HG02885 (cell line): ENCODE measurements at regions not wholly inside any gene's neighbourhood (a gene's known extent, or its start where the extent isn't known, plus 50 kb on each side); places are given as distances from the start of the nearest gene placed in this dataset.
A peak's percentile ranks its signal among the peaks of the same experiment; 100 is the strongest.

Experiments
- ATAC-seq: cut with Tn5 transposase; IDR thresholded peaks from one replicate; pipeline ENCODE4 v1.9.1; 2021; ENCODE audit warnings: mild to moderate bottlenecking; ENCODE audit not compliant: unreplicated experiment, poor library complexity

DNA sequence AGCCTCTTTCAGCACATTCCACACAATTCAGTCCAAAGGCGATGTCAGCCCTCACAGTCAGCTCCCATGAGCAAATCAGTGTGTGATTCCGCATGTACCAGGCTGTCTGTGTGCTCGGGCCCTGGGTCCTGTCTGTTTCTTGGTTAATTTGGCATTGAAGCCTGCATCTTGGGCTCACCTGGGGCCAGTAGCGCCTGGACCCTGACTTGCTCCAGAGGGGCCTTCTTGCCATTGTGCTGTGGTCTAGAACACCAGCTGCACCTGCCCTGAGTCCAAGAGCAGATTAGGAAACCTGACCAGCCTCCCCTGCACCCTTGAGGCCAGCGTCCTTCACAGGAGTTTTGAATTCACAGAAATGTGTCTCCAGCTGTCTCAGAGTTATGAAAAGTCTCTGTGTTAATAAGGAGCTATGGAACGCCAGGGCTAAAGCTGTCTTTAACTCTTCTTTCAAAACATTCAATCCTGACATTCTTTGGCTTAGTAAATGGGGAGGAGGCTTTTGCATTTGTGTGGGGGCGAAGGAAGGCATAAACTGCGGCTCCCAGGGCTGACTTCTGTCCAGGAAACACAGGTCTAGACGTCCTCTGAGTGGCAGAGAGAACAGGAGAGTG lies 102.2 kb downstream of the ARF6 start:
- no peak for ATAC-seq

DNA sequence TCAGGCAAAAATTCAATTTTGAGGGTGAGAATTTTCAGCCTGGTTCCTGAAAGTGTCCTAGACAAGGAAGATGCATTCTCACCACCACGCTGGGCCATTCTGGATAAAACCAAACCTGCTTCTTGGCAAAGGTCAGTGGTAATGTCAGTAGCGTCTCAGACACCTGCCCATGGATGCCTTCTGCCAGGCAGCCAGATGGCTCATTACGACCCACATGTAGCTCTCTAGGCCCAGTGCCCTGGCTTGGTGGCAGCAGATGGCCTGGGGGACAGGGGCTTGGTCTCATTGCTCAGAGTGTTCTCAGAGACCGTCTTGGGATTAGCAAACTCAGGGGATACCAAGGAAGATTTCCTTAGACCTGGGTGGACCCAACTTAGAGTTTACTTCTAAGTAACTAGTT lies 105.1 kb downstream of the ARF6 start:
- no peak for ATAC-seq

GRCh38 chr14:49999146-49999761 lies 106.4 kb downstream of the ARF6 start:
- ATAC-seq: peak; percentile 67

DNA sequence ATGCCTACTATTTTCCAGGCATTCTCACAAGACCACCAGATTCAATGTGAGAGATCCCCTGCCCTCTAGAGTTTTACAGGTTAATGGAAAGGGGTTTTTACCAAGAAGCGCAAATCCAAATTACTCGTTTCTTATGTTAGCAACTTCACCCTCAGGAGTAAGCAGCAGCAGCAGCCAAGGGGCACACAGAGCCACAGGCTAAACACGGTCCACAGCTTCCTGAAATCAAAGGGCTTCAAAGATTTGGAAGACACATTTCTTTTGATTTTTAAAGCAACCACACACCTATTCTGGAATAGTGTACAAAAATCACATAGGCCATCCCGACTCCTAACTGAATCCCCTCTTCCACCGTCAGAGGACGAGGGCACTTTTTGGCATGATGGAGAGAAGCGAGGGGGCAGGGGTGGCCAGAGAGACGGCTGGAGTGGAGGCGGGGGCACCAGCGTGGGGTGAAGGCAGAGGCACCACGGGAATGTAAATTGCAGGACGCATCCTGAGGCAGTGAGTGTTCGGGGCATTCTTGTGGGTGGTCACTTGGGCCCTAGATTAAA lies 107.0 kb downstream of the ARF6 start:
- no peak for ATAC-seq

DNA sequence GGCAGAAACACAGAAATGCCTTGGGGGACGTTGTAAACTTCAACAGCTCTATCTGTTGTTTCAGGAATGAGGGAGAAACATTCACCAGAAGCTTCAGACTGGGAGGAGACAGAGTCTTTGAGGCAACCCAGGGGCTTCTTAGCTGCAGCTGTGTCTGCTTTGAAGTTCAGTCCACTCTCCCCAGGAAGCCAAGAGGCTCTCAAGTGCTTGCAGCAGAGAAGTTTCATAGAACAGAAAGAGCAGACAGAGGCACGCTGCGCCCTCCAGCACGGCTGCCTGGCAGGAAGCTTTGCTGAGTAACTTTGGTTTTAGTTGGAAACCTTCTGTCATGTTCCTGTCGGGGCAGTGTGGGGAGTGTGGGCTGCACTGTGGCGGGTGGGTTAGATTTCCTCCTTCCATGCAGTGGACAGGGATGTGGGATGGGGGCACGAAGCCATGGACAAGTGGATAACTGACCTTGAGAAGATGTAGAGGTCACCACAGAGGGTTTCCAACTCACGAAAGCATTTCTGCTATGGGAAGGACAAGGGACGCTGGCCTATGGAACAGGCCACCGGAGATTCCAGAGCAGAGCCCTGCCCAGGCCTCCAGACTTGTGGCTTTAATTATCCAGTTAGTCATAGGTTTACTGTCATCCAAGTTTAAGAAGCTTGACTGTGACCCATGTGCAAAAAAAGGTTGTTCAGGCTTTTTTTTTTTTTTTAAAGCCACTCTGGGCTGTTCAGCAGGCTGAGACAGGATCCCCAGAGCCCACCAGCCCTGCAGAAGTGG lies 107.7 kb downstream of the ARF6 start:
- no peak for ATAC-seq

DNA sequence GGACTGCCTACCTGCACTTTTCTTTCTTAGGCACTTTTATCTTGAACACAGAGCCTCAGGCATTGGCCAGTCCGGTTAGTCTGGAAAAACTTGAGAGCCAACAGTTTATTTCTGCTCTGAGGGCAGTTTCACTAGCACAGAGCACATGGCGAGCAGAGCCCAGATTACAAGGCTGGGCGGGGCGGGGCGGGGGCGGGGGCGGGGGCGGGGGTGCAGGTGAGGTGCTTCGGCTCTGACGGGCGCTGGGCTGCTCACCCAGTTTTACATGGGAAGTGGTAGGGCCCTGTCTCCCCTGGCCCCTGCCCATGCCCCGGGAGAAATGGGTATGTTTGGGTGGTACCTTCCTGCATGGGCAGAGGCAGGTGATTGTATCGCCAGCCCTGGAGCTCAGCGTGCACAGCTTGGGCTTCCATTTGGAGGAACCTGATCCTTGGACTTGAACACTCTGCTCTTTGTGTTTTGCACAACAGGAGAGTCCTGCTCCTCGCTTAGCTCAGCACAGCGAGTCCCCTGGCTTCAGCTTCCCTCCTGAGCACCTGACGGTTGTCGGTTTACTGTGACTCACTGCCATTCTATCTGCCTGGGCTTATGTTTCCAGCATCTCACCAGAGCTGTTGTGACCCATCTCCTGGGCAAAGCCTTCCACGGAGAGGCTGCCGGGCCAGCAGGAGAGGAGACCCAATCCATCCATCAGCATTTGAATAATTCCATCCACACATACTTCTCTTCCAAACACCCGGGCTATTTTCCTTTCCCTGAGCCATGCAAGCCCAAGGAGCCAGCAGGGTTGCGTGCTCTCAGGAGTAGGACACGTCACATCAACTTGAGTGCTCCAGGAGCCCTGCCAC lies 108.5 kb downstream of the ARF6 start:
- peak; percentile 15 for ATAC-seq

- peak; percentile 37 for ATAC-seq
Measured at GRCh38 chr14:50001999-50002925, 109.4 kb downstream of the ARF6 start.

GRCh38 chr14:50002926-50003212 lies 110.0 kb downstream of the ARF6 start:
- no peak for ATAC-seq

- ATAC-seq: peak; percentile 43
Measured at GRCh38 chr14:50003213-50004021, 110.5 kb downstream of the ARF6 start.

DNA sequence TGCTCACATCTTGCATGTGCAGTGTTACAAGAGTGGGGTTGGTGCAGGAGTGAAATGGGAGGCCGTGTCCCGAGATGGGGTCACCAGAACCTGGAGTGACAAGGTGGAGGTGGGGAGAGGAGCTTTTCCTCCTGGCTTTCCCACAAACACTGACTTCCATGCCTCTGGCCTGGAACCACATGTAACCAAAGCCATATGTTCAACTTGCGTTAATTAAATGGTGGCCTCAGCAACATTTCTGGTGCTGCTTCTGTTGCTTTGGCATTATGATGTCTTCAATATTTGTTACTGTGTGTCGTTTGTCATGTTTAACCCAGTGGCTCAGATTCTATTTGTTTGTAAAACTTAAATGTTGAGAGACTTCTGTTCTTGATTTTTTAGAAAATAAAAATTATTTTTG lies 110.2 kb downstream of the VCPKMT start:
- ATAC-seq: no peak

GRCh38 chr14:50007123-50007903 lies 109.1 kb downstream of the VCPKMT start:
- no peak for ATAC-seq

DNA sequence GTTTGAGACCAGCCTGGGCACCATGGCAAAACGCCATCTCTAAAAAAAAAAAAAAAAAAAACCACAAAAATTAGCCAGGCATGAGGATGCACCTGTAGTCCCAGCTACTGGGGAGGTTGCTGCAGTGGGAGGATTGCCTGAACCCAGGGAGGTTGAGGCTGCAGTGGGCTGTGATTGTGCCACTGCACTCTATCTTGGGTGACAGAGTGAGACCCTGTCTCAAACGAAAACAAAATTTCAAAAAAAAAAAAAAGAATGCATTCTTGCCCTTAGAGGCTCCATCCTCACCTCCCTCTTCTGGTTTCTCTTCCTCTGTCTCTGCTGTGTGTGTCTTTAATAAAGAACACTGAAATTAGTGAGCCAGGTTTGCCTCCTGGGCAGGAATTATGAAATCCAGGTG lies 107.8 kb downstream of the VCPKMT start:
- no peak for ATAC-seq

DNA sequence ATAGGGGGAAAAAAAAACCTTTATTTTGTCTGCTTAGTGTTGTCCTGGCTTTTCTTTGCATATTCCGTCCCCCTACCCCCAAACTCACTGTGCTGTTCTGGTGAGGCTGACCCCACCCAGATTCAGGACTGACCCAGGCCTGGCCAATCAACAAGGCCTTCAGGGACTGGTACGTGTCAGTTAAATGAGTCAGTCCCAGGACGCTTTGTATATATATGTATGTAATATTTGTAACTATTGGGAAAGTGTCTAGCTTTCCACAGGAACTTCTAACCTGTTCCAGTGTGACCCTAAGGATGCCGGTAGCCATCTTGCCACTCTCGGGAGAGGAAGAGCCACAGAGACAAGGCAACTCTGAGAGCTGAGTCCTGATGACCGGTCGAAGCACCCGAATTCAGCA lies 107.4 kb downstream of the VCPKMT start:
- ATAC-seq: no peak

- no peak for ATAC-seq
Measured at GRCh38 chr14:50010752-50011151, 105.6 kb downstream of the VCPKMT start.

DNA sequence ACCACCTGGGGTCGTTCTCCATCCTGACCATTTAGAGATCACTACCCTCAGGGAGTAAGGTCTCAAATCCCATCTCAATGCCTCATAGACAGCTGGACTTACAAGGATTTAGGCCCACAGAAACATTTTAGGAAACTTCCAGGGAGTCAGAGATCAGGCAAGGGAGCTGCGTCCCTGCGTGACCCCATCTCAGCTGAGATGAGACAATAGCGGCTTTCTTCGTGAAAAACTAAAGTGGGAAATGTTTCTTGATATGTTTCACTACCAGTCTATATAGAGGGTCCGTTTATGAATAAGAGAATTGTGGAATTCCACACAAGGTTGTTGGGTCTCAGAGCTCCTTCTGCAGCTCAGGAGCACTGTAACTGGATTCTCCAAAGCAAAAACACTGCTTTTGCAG lies 105.1 kb downstream of the VCPKMT start:
- no peak for ATAC-seq

- no peak for ATAC-seq
Measured at GRCh38 chr14:50012644-50013043, 103.7 kb downstream of the VCPKMT start.

- ATAC-seq: no peak
Measured at GRCh38 chr14:50013198-50013918, 103.0 kb downstream of the VCPKMT start.
